Ovary (tissue), 7 donors: ENCODE measurements at regions not wholly inside any gene's neighbourhood (a gene's known extent, or its start where the extent isn't known, plus 50 kb on each side); places are given as distances from the start of the nearest gene placed in this dataset.

Source experiments
- DNase-seq, 5 donors: peaks; one replicate each; pipeline ENCODE4 v3.0.0-alpha.2; 2019 to 2020
- H3K27ac ChIP-seq, 2 donors: fragments of 200-600 bp; one replicate each; pipeline versions ENCODE4 v1.5.1 to v1.8.0; 2019 to 2022
- H3K27me3 ChIP-seq: fragments of 200-600 bp; one replicate; pipeline ENCODE4 v1.8.0; 2022
- H3K36me3 ChIP-seq: fragments of 200-600 bp; sonication (generic); one replicate; pipeline ENCODE4 v1.5.1; 2019
- H3K4me1 ChIP-seq: one replicate; pipeline ENCODE4 v1.8.1; 2013; ENCODE audit warnings: mild to moderate bottlenecking, moderate library complexity; ENCODE audit not compliant: insufficient read depth
- H3K4me3 ChIP-seq: fragments of 200-600 bp; sonication (generic); one replicate; pipeline ENCODE4 v1.5.1; 2017
- H3K9me3 ChIP-seq, 2 donors: fragments of 200-600 bp in 1 of 2; sonication (generic) in 1 of 2; one replicate each; pipeline versions ENCODE4 v1.5.1 to v1.8.1; 2013 to 2019; ENCODE audit warnings: mild to moderate bottlenecking in 1 of 2, moderate library complexity in 1 of 2
- EP300 ChIP-seq: sonication (generic); formaldehyde crosslinking; IDR thresholded peaks from one replicate; pipeline ENCODE4 v1.6.1; 2017; ENCODE audit warnings: antibody characterized with exemption
- POLR2A ChIP-seq: fragments of 450-650 bp; IDR thresholded peaks from one replicate; pipeline ENCODE4 v1.6.1; 2017; ENCODE audit warnings: antibody characterized with exemption, mild to moderate bottlenecking, moderate library complexity
- WGBS, 3 donors: extraction: QIAGEN DNeasy Blood & Tissue Kit in 1 of 3; methylation state at CpG; one replicate each; pipeline versions ENCODE4 v1.1.5 to v1.1.7; 2013 to 2017; 5-methylcytosine and 5-hydroxymethylcytosine counted together
- intact Hi-C, 4 donors: fragments of 100-400 bp; cut with DNase I; formaldehyde crosslinking; loops; one replicate each; pipeline versions ENCODE4 v1.11.0 to v1.15.1; 2022 to 2023
- TF ChIP-seq, protein P1 (sequence below), 3 donors: fragments of 450-650 bp in 2 of 3; fragments of 200-600 bp in 1 of 3; IDR thresholded peaks; one replicate each; pipeline versions ENCODE4 v1.5.1 to v1.8.0; 2016 to 2022; ENCODE audit warnings: antibody characterized with exemption in 3 of 3, mild to moderate bottlenecking in 1 of 3
- donor health status: DM: no; HTN: no; CAD: no; lungs with moderate emphysema.
- donor health status: DM: no; HTN: no; CAD: no.
- donor health status: Bipolar disorder and iron deficiency.
- donor health status: DM: no; HTN: no; CAD: no.
- donor health status: DM: yes; HTN: yes; CAD: no.

DNA sequence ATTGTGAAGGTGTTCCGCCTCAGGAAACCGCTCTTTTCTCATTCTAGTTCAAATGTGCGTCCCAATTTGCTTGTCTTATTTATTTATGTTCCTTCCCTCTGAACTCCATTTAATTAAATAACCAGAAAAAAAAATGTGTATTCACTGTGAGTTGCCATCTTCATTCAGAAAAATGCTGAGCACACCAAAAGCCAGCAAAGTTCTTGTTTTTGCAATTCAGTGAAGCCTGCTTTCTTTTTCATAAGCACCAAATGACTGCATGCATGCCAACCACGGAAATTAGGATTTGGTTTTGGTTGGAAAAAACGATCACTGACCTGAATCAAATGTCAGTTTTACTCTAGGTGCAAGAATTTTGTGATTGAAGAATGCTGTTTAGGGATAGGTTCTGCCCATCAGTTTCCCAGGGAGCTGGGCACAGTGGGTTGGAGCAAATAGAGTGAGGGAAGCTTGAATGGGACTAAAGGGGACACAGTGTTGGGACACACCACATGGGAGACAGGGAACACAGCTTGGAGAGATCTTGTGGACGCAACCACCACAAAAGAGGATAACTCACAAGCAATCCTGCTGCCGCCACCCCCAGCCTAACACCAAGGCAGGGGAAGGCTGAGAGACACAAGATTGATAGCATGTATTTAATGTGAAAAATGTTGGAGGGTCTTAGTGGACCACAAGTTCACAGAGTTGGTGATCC is 183.4 kb upstream of the GALNT2 start:
- DNase-seq, result no peak
- H3K27ac ChIP-seq, result no peak overlapping the region
- no peak for TF ChIP-seq EP300
- TF ChIP-seq, protein P1, sequence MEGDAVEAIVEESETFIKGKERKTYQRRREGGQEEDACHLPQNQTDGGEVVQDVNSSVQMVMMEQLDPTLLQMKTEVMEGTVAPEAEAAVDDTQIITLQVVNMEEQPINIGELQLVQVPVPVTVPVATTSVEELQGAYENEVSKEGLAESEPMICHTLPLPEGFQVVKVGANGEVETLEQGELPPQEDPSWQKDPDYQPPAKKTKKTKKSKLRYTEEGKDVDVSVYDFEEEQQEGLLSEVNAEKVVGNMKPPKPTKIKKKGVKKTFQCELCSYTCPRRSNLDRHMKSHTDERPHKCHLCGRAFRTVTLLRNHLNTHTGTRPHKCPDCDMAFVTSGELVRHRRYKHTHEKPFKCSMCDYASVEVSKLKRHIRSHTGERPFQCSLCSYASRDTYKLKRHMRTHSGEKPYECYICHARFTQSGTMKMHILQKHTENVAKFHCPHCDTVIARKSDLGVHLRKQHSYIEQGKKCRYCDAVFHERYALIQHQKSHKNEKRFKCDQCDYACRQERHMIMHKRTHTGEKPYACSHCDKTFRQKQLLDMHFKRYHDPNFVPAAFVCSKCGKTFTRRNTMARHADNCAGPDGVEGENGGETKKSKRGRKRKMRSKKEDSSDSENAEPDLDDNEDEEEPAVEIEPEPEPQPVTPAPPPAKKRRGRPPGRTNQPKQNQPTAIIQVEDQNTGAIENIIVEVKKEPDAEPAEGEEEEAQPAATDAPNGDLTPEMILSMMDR (IDR thresholded peaks at IDR 0.05), result no peak
- no peak for TF ChIP-seq POLR2A
- intact Hi-C loops, result no loop called here
- H3K4me3 ChIP-seq, result no peak overlapping the region
- WGBS, 3 donors, result 86 to 87% (median 87%) methylated on average over 7 of the region's 7 CpGs
- no peaks in the 10 kb centered on the region for H3K9me3 ChIP-seq
- H3K27me3 ChIP-seq, result no peaks in the 10 kb centered on the region
- no peaks in the 10 kb centered on the region for H3K4me1 ChIP-seq
- H3K36me3 ChIP-seq, result no peaks in the 10 kb centered on the region

DNA sequence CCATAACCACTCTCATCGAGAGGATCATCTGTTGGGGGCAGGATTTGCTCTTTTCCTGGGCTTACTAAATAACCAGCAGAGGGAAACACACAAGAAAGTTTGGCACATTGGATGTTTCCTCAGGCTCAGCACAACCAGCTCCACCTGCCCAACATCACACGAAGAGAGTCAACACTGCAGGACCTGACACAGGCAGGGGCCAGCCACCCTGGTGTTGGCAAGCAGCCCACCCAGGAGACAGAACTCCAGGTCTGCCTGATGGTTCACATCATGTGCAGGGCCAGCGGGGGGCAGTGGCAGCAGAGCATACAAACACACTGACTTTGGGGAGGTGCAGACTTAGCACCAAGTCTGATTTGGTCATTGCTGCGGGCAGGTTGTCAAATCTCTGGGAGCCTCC is 182.3 kb upstream of the GALNT2 start:
- WGBS, 3 donors, result 68 to 74% (median 72%) methylated on average over 4 of the region's 4 CpGs
- H3K4me1 ChIP-seq, result no peaks in the 10 kb centered on the region
- H3K27ac ChIP-seq, result no peak overlapping the region
- no peaks in the 10 kb centered on the region for H3K36me3 ChIP-seq
- no peaks in the 10 kb centered on the region for H3K27me3 ChIP-seq
- TF ChIP-seq, protein P1 (IDR thresholded peaks at IDR 0.05), result no peak
- no peak for TF ChIP-seq EP300
- TF ChIP-seq POLR2A, result no peak
- no peaks in the 10 kb centered on the region for H3K9me3 ChIP-seq
- intact Hi-C loops, result no loop called here
- H3K4me3 ChIP-seq, result no peak overlapping the region
- no peak for DNase-seq

DNA sequence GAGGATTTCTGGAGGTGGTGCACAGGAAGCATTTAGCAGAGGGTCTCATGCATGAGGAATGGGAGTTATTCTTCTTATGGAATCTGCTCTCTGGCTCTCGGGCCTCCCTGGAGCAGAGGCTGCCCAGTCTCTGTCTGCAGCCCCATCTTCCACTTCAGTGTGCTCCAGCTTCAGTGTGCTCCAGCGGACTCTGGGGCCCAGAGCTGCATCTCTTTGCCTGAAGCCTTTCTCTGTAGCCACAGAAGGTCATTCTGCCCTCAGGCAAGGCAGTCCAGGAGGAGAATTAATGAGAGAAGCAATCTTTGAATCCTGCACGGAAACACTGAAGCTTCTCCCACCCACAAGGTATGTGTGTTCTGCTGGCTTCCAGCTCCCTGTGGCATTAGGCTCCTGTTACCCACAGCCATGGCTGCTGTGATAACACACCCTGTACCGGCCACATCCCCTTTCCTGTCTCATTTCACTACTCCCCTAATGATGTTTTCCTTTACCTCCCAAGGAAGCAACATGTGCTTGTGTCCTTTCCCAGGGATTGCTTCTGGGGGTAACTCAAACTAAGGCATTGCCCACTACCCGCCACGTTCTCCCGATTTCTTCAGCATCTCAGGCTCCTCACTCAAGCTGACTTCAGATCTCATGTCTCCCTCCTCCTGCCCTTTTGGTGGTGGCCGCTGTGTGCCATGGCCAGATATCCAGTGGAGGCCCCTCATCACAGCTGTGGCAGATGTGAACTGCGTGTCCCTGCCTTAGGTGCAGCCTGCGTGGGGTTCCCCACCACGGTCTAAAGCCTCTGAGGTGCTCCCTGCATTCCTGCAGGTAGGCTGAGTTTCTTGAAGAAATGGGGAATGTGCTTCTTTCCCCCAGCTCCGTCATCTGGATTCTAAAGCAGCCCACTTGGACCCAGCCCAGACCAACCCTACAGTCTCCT is 181.2 kb upstream of the GALNT2 start:
- Histone ChIP-seq H3K36me3 (no peaks in the 10 kb centered on the region), H3K27ac (no peak overlapping the region), H3K27me3 (no peaks in the 10 kb centered on the region), H3K4me1 (no peaks in the 10 kb centered on the region), H3K9me3 (no peaks in the 10 kb centered on the region), H3K4me3 (no peak overlapping the region)
- intact Hi-C loops, result no loop called here
- TF ChIP-seq POLR2A (no peak), EP300 (no peak)
- TF ChIP-seq, protein P1 (IDR thresholded peaks at IDR 0.05), result no peak
- no peak for DNase-seq
- 81 to 86% (median 85%) methylated on average over 12 of the region's 12 CpGs for WGBS, 3 donors

DNA sequence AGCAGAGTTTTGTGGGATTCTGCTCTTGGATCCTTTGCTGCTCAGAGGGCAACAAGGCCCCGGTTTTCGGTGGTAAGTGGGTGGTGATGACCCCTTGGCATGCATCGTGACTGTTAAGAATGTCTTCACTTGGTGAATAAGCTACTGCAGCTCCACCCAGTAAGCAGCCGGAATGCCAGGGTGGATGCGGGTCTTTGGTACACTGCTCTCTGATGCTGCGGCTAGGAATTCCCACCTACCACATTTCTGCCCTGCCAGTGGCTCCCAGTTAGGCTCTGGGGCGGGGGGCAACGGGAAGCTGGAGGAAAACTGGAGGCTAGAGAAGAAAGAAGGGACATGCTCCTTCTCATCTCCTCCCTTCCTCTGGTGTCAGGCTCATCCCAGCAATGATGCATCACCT is 180.4 kb upstream of the GALNT2 start:
- Histone ChIP-seq H3K4me1 (no peaks in the 10 kb centered on the region), H3K27me3 (no peaks in the 10 kb centered on the region), H3K27ac (no peak overlapping the region), H3K4me3 (no peak overlapping the region), H3K9me3 (no peaks in the 10 kb centered on the region), H3K36me3 (no peaks in the 10 kb centered on the region)
- DNase-seq, result no peak
- TF ChIP-seq POLR2A (no peak), EP300 (no peak)
- TF ChIP-seq, protein P1 (IDR thresholded peaks at IDR 0.05), result no peak
- 90 to 93% (median 91%) methylated on average over 8 of the region's 8 CpGs for WGBS, 3 donors
- intact Hi-C loops, result no loop called here
